SK-N-MC (cell line): ENCODE measurements at regions not wholly inside any gene's neighbourhood (a gene's known extent, or its start where the extent isn't known, plus 50 kb on each side); places are given as distances from the start of the nearest gene placed in this dataset.

ENCODE experiments used
- EZH2 ChIP-seq: fragments of 200-600 bp; sonication (generic); IDR thresholded peaks from one replicate; pipeline ENCODE4 v1.6.1; 2017; ENCODE audit warnings: antibody characterized with exemption
- POLR2AphosphoS5 ChIP-seq: IDR thresholded peaks from 2 replicates; pipeline ENCODE4 v1.6.1; 2012; ENCODE audit warnings: mild to moderate bottlenecking, low read depth, low read length, borderline replicate concordance

DNA sequence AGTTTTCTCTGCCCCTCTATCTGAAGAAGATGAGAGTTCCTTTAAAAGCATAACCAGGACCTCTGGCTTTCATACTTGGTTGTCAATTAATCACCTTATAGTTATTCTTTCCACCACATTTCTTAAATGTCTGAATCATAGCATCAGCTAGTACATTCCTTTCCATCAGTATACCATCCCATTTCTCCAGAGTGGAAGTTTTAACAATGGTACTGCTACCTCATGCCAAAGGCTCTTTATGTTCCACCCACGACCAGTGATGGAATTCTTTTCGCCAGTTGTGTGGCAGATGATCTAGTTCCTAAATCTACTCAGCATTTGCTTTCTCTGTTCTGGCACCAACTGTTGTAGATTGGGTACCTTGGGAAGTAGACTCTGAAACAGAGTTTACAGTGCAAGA, 379.8 kb downstream of the ZNF674 start:
- TF ChIP-seq POLR2AphosphoS5 (no peak), EZH2 (no peak)
